ENCODE measurements at regions not wholly inside any gene's neighbourhood (a gene's known extent, or its start where the extent isn't known, plus 50 kb on each side); places are given as distances from the start of the nearest gene placed in this dataset.

- TF ChIP-seq, protein P1, sequence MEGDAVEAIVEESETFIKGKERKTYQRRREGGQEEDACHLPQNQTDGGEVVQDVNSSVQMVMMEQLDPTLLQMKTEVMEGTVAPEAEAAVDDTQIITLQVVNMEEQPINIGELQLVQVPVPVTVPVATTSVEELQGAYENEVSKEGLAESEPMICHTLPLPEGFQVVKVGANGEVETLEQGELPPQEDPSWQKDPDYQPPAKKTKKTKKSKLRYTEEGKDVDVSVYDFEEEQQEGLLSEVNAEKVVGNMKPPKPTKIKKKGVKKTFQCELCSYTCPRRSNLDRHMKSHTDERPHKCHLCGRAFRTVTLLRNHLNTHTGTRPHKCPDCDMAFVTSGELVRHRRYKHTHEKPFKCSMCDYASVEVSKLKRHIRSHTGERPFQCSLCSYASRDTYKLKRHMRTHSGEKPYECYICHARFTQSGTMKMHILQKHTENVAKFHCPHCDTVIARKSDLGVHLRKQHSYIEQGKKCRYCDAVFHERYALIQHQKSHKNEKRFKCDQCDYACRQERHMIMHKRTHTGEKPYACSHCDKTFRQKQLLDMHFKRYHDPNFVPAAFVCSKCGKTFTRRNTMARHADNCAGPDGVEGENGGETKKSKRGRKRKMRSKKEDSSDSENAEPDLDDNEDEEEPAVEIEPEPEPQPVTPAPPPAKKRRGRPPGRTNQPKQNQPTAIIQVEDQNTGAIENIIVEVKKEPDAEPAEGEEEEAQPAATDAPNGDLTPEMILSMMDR (IDR thresholded peaks at IDR 0.05): no peak
- no peak for TF ChIP-seq POLR2A (IDR thresholded peaks at IDR 0.05)
These were observed 920.4 kb upstream of the GJE1 start for GRCh38 chr6:141212296-141212695.

Measured in heart left ventricle (tissue), 13 donors.